Right atrium auricular region (tissue), 2 donors: ENCODE measurements at regions not wholly inside any gene's neighbourhood (a gene's known extent, or its start where the extent isn't known, plus 50 kb on each side); places are given as distances from the start of the nearest gene placed in this dataset.

Experiments
- DNase-seq: peaks from one replicate; pipeline ENCODE4 v3.0.0-alpha.2; 2019; ENCODE audit warnings: low spot score
- H3K27ac ChIP-seq, 2 donors: fragments of 200-600 bp; sonication (generic); 1 replicate in 1 of 2; 2 replicates in 1 of 2; pipeline ENCODE4 v1.5.1; 2016 to 2019
- H3K27me3 ChIP-seq, 2 donors: fragments of 200-600 bp; sonication (generic); one replicate each; pipeline versions ENCODE4 v1.5.1 to v1.6.0; 2017 to 2019
- H3K36me3 ChIP-seq: fragments of 200-600 bp; sonication (generic); one replicate; pipeline ENCODE4 v1.5.1; 2016
- H3K4me1 ChIP-seq, 2 donors: fragments of 200-600 bp; sonication (generic); one replicate each; pipeline versions ENCODE4 v1.5.1 to v1.6.0; 2017 to 2019
- H3K4me3 ChIP-seq, 2 donors: fragments of 200-600 bp; sonication (generic); 1 replicate in 1 of 2; 2 replicates in 1 of 2; pipeline ENCODE4 v1.5.1; 2017 to 2019; ENCODE audit warnings: mild to moderate bottlenecking in 1 of 2, moderate library complexity in 1 of 2
- H3K9me3 ChIP-seq, 2 donors: fragments of 200-600 bp; sonication (generic); one replicate each; pipeline ENCODE4 v1.5.1; 2019
- TF ChIP-seq, protein P1 (sequence below), 2 donors: fragments of 200-600 bp; sonication (generic); IDR thresholded peaks; one replicate each; pipeline ENCODE4 v1.5.1; 2019; ENCODE audit warnings: antibody characterized with exemption in 2 of 2

GRCh38 chr6:137738931-137739504 is 128.0 kb upstream of the TNFAIP3 start:
- no peaks in the 10 kb centered on the region for H3K27me3 ChIP-seq
- no peaks in the 10 kb centered on the region for H3K4me1 ChIP-seq
- H3K27ac ChIP-seq = no peak overlapping the region
- no peaks in the 10 kb centered on the region for H3K36me3 ChIP-seq
- no peak for DNase-seq
- H3K4me3 ChIP-seq = no peak overlapping the region
- TF ChIP-seq, protein P1, sequence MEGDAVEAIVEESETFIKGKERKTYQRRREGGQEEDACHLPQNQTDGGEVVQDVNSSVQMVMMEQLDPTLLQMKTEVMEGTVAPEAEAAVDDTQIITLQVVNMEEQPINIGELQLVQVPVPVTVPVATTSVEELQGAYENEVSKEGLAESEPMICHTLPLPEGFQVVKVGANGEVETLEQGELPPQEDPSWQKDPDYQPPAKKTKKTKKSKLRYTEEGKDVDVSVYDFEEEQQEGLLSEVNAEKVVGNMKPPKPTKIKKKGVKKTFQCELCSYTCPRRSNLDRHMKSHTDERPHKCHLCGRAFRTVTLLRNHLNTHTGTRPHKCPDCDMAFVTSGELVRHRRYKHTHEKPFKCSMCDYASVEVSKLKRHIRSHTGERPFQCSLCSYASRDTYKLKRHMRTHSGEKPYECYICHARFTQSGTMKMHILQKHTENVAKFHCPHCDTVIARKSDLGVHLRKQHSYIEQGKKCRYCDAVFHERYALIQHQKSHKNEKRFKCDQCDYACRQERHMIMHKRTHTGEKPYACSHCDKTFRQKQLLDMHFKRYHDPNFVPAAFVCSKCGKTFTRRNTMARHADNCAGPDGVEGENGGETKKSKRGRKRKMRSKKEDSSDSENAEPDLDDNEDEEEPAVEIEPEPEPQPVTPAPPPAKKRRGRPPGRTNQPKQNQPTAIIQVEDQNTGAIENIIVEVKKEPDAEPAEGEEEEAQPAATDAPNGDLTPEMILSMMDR (IDR thresholded peaks at IDR 0.05) = no peak
- no peaks in the 10 kb centered on the region for H3K9me3 ChIP-seq

- Histone ChIP-seq H3K27me3 (no peaks in the 10 kb centered on the region), H3K36me3 (no peaks in the 10 kb centered on the region), H3K4me3 (no peak overlapping the region), H3K9me3 (no peaks in the 10 kb centered on the region), H3K27ac (no peak overlapping the region), H3K4me1 (no peaks in the 10 kb centered on the region)
- no peak for DNase-seq
- TF ChIP-seq, protein P1 (IDR thresholded peaks at IDR 0.05) = no peak
Measured at GRCh38 chr6:137739544-137739943, 127.5 kb upstream of the TNFAIP3 start.

- no peak for DNase-seq
- Histone ChIP-seq H3K9me3 (no peaks in the 10 kb centered on the region), H3K36me3 (no peaks in the 10 kb centered on the region), H3K4me3 (no peak overlapping the region), H3K4me1 (no peaks in the 10 kb centered on the region), H3K27me3 (no peaks in the 10 kb centered on the region), H3K27ac (no peak overlapping the region)
- TF ChIP-seq, protein P1 (IDR thresholded peaks at IDR 0.05) = no peak
Measured at GRCh38 chr6:137740091-137740755, 126.8 kb upstream of the TNFAIP3 start.

DNA sequence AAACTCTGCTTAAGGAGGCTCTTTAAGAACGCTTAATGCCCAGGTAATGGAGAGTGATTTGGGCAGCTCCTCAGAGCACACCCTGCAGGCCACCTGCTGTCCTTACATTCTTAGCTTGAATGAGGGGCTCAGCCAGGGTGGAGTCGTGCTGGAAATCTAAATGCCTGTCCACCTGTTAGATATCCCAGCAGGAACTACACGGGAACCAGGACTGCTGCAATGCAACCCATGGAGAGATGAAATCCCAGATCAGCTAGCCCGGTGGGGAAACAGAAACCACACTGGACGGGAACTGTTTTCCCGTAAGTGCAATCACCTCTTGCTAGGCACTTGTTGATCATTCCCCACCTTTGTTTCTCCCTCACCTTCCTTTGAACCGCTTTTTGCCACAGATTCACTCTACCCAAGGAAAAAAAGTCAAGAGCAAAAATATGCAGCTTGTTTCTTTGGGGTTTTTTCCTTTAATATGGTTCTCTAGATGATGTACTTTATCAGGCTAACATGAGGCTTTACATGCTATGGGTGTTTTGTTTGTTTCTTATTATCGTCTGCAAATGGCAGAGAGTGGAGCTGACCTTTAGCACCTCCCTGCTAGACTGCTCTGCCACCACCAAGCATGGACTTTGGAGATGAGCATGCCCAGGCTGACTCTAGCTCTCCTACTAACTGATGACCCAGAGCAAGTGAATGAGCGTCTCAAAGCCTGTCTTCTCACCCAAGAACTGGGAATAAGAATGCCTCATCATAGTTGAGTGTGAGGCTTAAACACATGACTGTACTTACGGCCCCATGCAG is 125.9 kb upstream of the TNFAIP3 start:
- no peak overlapping the region for H3K4me3 ChIP-seq
- TF ChIP-seq, protein P1 (IDR thresholded peaks at IDR 0.05) = no peak
- H3K36me3 ChIP-seq = no peaks in the 10 kb centered on the region
- no peak for DNase-seq
- H3K9me3 ChIP-seq = no peaks in the 10 kb centered on the region
- H3K27me3 ChIP-seq = no peaks in the 10 kb centered on the region
- H3K4me1 ChIP-seq = no peaks in the 10 kb centered on the region
- no peak overlapping the region for H3K27ac ChIP-seq

DNA sequence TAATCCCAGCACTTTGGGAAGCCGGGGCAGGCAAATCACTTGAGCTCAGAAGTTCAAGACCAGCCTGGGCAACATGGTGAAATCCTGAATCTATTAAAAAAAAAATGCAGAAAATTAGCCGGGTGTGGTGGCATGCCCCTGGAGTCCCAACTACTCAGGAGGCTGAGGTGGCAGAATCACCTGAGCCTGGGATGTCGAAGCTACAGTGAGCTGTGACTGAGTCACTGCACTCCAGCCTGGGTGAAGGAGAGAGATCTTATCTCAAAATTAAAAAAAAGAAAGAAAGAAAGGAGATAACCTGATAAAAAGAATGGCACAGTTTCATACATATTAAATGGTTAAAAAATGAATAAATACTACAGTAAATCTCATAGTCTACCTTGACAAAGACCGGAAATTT is 123.6 kb upstream of the TNFAIP3 start:
- H3K36me3 ChIP-seq = no peaks in the 10 kb centered on the region
- no peaks in the 10 kb centered on the region for H3K4me1 ChIP-seq
- H3K4me3 ChIP-seq = no peak overlapping the region
- TF ChIP-seq, protein P1 (IDR thresholded peaks at IDR 0.05) = no peak
- no peak for DNase-seq
- H3K9me3 ChIP-seq = no peaks in the 10 kb centered on the region
- no peaks in the 10 kb centered on the region for H3K27me3 ChIP-seq
- H3K27ac ChIP-seq = no peak overlapping the region
